HUES6 (cell line): ENCODE measurements at regions not wholly inside any gene's neighbourhood (a gene's known extent, or its start where the extent isn't known, plus 50 kb on each side); places are given as distances from the start of the nearest gene placed in this dataset.

Experiments
- H3K27ac ChIP-seq: 2 replicates; pipeline ENCODE4 v1.7.0; 2013; ENCODE audit warnings: low read depth, mild to moderate bottlenecking, low read length, inconsistent platforms
- H3K27me3 ChIP-seq: 2 replicates; pipeline ENCODE4 v1.6.1; 2013; ENCODE audit warnings: low read length; ENCODE audit not compliant: control insufficient read depth, insufficient read depth
- H3K36me3 ChIP-seq: 2 replicates; pipeline ENCODE4 v1.6.1; 2013; ENCODE audit warnings: low read length; ENCODE audit not compliant: control insufficient read depth, insufficient read depth
- H3K4me1 ChIP-seq: 2 replicates; pipeline ENCODE4 v1.6.1; 2013; ENCODE audit warnings: low read length; ENCODE audit not compliant: control insufficient read depth, insufficient read depth
- H3K4me3 ChIP-seq: 2 replicates; pipeline ENCODE4 v1.5.1; 2013; ENCODE audit warnings: low read depth, low read length
- H3K9ac ChIP-seq: one replicate; pipeline ENCODE4 v1.6.1; 2013; ENCODE audit warnings: mild to moderate bottlenecking, low read length
- H3K9me3 ChIP-seq: 2 replicates; pipeline ENCODE4 v1.6.1; 2013; ENCODE audit warnings: low read depth, low read length; ENCODE audit not compliant: control insufficient read depth, insufficient read depth

DNA sequence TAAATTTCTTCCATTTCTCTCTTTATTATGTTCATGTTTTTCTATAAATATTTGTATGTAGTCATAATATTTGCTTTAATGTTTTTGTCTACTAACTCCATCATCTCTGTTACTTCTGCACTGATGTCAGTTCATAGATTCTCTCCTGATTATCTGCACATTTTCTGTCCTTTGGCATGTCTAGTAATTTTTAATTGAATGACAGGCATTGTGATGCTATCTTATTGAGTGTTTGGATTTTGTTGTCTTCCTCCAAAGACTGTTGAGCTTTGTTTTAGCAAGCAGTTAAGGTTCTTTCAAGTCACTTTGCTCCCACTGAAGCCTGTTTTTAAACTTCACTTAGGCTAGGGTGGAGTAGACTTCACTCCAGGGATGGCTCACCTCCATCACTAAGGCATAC, 276.8 kb downstream of the DLEU7 start:
- H3K36me3 ChIP-seq: no peaks in the 10 kb centered on the region
- H3K27ac ChIP-seq: no peak overlapping the region
- no peaks in the 10 kb centered on the region for H3K27me3 ChIP-seq
- H3K4me3 ChIP-seq: no peak overlapping the region
- no peaks in the 10 kb centered on the region for H3K4me1 ChIP-seq
- H3K9ac ChIP-seq: no peak overlapping the region
- 0 out of 2 replicates have a peak, but pooled peaks cover 2% of the 10 kb centered on the region for H3K9me3 ChIP-seq

DNA sequence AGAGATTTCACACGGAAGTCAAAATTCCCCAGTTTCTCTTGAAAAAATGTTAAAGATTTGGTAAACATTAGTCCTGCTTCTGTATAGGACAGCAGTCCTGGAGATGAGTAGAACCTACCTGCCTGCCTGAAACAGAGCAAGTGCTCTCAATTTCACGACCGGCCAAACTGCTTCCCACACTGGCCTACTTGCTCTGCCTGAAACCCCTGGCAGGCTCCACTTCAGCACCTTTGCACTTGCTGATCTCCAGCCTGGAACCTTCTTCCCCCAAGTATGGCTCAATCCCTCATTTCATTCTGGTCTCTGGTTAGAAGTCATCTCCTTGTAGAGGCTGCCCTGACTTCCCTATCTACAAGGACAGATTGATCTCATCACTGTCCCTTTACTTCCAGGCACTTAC, 271.4 kb downstream of the DLEU7 start:
- H3K27ac ChIP-seq: no peak overlapping the region

DNA sequence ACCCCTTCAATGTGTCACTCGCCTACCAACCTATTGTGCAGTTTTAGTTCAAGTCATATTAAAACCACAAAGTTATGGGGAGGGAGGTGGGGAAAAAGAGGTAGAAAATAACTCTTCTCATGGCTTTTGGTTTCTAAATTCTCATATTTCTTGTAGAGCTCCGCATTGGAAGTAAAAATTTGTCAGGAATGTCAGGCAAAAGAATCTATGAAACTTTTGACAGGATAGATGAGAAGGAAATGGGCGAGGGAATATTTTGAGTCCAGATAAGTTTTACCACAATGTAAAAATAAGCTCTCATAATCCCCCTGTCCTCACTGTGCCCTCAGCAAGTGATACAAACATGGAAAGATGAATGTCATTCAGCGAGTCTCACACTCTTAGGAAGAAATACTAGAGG, 270.4 kb downstream of the DLEU7 start:
- H3K4me1 ChIP-seq: no peaks in the 10 kb centered on the region
- H3K9ac ChIP-seq: no peak overlapping the region
- H3K4me3 ChIP-seq: no peak overlapping the region
- H3K36me3 ChIP-seq: no peaks in the 10 kb centered on the region
- H3K27ac ChIP-seq: no peak overlapping the region
- no peaks in the 10 kb centered on the region for H3K9me3 ChIP-seq
- no peaks in the 10 kb centered on the region for H3K27me3 ChIP-seq

More for the DNA sequence above, 271.4 kb downstream of the DLEU7 start:
- H3K36me3 ChIP-seq: no peaks in the 10 kb centered on the region
- H3K9ac ChIP-seq: no peak overlapping the region
- H3K27me3 ChIP-seq: no peaks in the 10 kb centered on the region
- no peaks in the 10 kb centered on the region for H3K9me3 ChIP-seq
- H3K4me1 ChIP-seq: no peaks in the 10 kb centered on the region
- H3K4me3 ChIP-seq: no peak overlapping the region

- H3K9ac ChIP-seq: no peak overlapping the region
Measured at GRCh38 chr13:50574731-50575130, 268.8 kb downstream of the DLEU7 start.

GRCh38 chr13:50575138-50575537, 268.4 kb downstream of the DLEU7 start:
- Histone ChIP-seq H3K36me3 (no peaks in the 10 kb centered on the region), H3K27ac (no peak overlapping the region), H3K4me3 (no peak overlapping the region), H3K27me3 (no peaks in the 10 kb centered on the region), H3K9ac (no peak overlapping the region), H3K9me3 (no peaks in the 10 kb centered on the region), H3K4me1 (no peaks in the 10 kb centered on the region)

More at GRCh38 chr13:50574731-50575130, 268.8 kb downstream of the DLEU7 start:
- Histone ChIP-seq H3K4me1 (no peaks in the 10 kb centered on the region), H3K27ac (no peak overlapping the region), H3K4me3 (no peak overlapping the region), H3K36me3 (no peaks in the 10 kb centered on the region), H3K9me3 (no peaks in the 10 kb centered on the region), H3K27me3 (no peaks in the 10 kb centered on the region)

- Histone ChIP-seq H3K27me3 (no peaks in the 10 kb centered on the region), H3K9me3 (no peaks in the 10 kb centered on the region), H3K4me1 (no peaks in the 10 kb centered on the region), H3K27ac (no peak overlapping the region), H3K4me3 (no peak overlapping the region), H3K36me3 (no peaks in the 10 kb centered on the region), H3K9ac (no peak overlapping the region)
Measured at GRCh38 chr13:50576156-50576555, 267.3 kb downstream of the DLEU7 start.

DNA sequence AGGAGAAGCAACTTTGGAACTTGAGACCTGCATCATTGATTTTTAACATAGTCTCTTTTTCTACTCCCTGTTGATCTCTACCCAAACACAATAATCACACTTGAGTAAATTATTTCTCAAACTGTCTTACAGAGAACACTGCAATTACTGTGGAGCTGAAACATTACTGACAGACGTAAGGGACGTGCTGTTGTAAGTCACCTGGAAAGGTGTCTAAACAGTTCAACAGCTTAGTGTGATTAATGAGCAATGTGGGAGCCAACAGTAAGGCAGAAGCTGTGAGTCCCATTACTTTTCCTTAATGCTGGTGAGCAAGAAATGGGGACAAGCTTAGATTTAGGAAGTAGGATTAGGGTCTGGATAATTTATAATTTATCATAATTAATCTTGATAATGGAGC, 265.7 kb downstream of the DLEU7 start:
- Histone ChIP-seq H3K4me1 (no peaks in the 10 kb centered on the region), H3K27ac (no peak overlapping the region)

DNA sequence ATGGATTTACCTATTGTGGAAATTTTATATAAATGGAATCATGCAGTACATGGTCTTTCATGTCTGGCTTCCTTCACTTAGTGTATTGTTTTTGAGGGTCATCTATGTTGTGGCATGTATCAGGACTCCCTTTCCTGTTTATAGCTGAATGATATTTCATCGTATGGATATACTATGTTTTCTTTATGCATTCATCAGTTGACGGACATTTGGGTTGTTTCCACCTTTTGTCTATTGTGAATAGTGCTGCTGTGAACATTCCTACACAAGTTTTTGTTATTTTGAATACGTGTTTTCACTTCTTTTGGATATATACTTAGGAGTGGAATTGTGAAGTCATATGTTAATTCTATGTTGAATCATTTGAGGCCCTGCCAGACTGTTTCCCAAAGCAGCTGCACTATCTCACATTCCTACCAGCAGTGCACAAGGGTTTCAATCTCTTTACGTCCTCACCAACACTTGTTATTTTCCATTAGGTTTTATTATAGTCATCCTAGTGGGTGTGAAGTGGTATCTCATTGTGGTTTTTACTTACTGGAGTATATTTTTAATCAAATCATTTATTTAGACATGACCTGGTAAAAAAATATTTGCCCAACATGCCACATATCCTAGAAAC, 262.7 kb downstream of the DLEU7 start:
- no peak overlapping the region for H3K27ac ChIP-seq
- H3K36me3 ChIP-seq: no peaks in the 10 kb centered on the region
- H3K9ac ChIP-seq: no peak overlapping the region
- peaks cover 4% of the 10 kb centered on the region; the same call in 1 of the 2 replicates for H3K9me3 ChIP-seq
- H3K4me1 ChIP-seq: peaks cover 9% of the 10 kb centered on the region; the same call in 1 of the 2 replicates
- no peak overlapping the region for H3K4me3 ChIP-seq
- no peaks in the 10 kb centered on the region for H3K27me3 ChIP-seq

More for the DNA sequence above, 265.7 kb downstream of the DLEU7 start:
- H3K27me3 ChIP-seq: no peaks in the 10 kb centered on the region
- no peak overlapping the region for H3K4me3 ChIP-seq
- no peaks in the 10 kb centered on the region for H3K36me3 ChIP-seq
- no peaks in the 10 kb centered on the region for H3K9me3 ChIP-seq
- no peak overlapping the region for H3K9ac ChIP-seq

GRCh38 chr13:50581586-50582196, 261.8 kb downstream of the DLEU7 start:
- H3K27me3 ChIP-seq: no peaks in the 10 kb centered on the region
- H3K9ac ChIP-seq: no peak overlapping the region
- H3K4me3 ChIP-seq: no peak overlapping the region
- peaks cover 4% of the 10 kb centered on the region; the same call in 1 of the 2 replicates for H3K9me3 ChIP-seq
- H3K27ac ChIP-seq: no peak overlapping the region
- peaks cover 9% of the 10 kb centered on the region; the same call in 1 of the 2 replicates for H3K4me1 ChIP-seq
- H3K36me3 ChIP-seq: no peaks in the 10 kb centered on the region

- Histone ChIP-seq H3K36me3 (no peaks in the 10 kb centered on the region), H3K9ac (no peak overlapping the region), H3K9me3 (peaks cover 4% of the 10 kb centered on the region; the same call in 1 of the 2 replicates), H3K4me1 (peaks cover 15% of the 10 kb centered on the region; the same call in 1 of the 2 replicates), H3K27me3 (no peaks in the 10 kb centered on the region), H3K27ac (no peak overlapping the region), H3K4me3 (no peak overlapping the region)
Measured at GRCh38 chr13:50584856-50585580, 258.5 kb downstream of the DLEU7 start.
